DOHH2 (cell line): ENCODE measurements at regions not wholly inside any gene's neighbourhood (a gene's known extent, or its start where the extent isn't known, plus 50 kb on each side); places are given as distances from the start of the nearest gene placed in this dataset.

Source experiments
- H3F3A ChIP-seq: fragments of 200-600 bp; sonication (generic), shearing (Covaris generic); 2 replicates; pipeline ENCODE4 v1.6.0; 2016; ENCODE audit warnings: antibody characterized with exemption, mild to moderate bottlenecking; ENCODE audit not compliant: control insufficient read depth, insufficient read depth
- H3K27ac ChIP-seq: fragments of 200-600 bp; sonication (generic); 2 replicates; pipeline ENCODE4 v1.5.1; 2014; ENCODE audit warnings: low read depth, mild to moderate bottlenecking, low read length, moderate library complexity
- H3K27me3 ChIP-seq: fragments of 200-600 bp; sonication (generic); 2 replicates; pipeline ENCODE4 v1.6.1; 2014; ENCODE audit warnings: mild to moderate bottlenecking, low read length, mixed read lengths; ENCODE audit not compliant: control insufficient read depth
- H3K36me3 ChIP-seq: fragments of 200-600 bp; sonication (generic); 2 replicates; pipeline ENCODE4 v1.6.1; 2014; ENCODE audit warnings: mild to moderate bottlenecking, low read length, moderate library complexity, mixed read lengths; ENCODE audit not compliant: control insufficient read depth
- H3K4me1 ChIP-seq: fragments of 200-600 bp; sonication (generic); 2 replicates; pipeline ENCODE4 v1.6.1; 2014; ENCODE audit warnings: mild to moderate bottlenecking, low read length, mixed read lengths; ENCODE audit not compliant: control insufficient read depth
- H3K4me2 ChIP-seq: fragments of 200-600 bp; sonication (generic); 2 replicates; pipeline ENCODE4 v1.6.0; 2014; ENCODE audit warnings: mild to moderate bottlenecking, low read length, moderate library complexity
- H3K4me3 ChIP-seq: fragments of 200-600 bp; sonication (generic); 2 replicates; pipeline ENCODE4 v1.5.1; 2014; ENCODE audit warnings: mild to moderate bottlenecking, low read length, mixed read lengths
- H3K79me2 ChIP-seq: fragments of 200-600 bp; sonication (generic); 2 replicates; pipeline ENCODE4 v1.6.1; 2014; ENCODE audit warnings: mild to moderate bottlenecking, low read length, mixed read lengths; ENCODE audit not compliant: control insufficient read depth
- H3K9me2 ChIP-seq: fragments of 200-600 bp; sonication (generic); replicated peaks from 2 replicates; pipeline ENCODE4 v1.6.1; 2014; ENCODE audit warnings: mild to moderate bottlenecking, low read length, mixed read lengths; ENCODE audit not compliant: control insufficient read depth
- H3K9me3 ChIP-seq: fragments of 200-600 bp; sonication (generic); 2 replicates; pipeline ENCODE4 v1.6.1; 2014; ENCODE audit warnings: antibody characterized with exemption, low read length, mixed read lengths; ENCODE audit not compliant: control insufficient read depth, insufficient read depth
- H4K20me1 ChIP-seq: fragments of 200-600 bp; sonication (generic); 2 replicates; pipeline ENCODE4 v1.6.0; 2014; ENCODE audit warnings: low read depth, mild to moderate bottlenecking, antibody characterized with exemption, low read length, moderate library complexity; ENCODE audit not compliant: control insufficient read depth, insufficient read depth
- EZH2phosphoT487 ChIP-seq: fragments of 200-600 bp; sonication (generic); IDR thresholded peaks from 2 replicates; pipeline ENCODE4 v1.6.1; 2017; ENCODE audit warnings: borderline replicate concordance, mild to moderate bottlenecking, antibody characterized with exemption, low read length, moderate library complexity, mixed read lengths
- TF ChIP-seq, protein P1 (sequence below): fragments of 200-600 bp; sonication (generic); IDR thresholded peaks from one replicate; pipeline ENCODE4 v1.5.1; 2014; ENCODE audit warnings: antibody characterized with exemption, mild to moderate bottlenecking, low read depth, low read length; ENCODE audit not compliant: poor library complexity, severe bottlenecking

DNA sequence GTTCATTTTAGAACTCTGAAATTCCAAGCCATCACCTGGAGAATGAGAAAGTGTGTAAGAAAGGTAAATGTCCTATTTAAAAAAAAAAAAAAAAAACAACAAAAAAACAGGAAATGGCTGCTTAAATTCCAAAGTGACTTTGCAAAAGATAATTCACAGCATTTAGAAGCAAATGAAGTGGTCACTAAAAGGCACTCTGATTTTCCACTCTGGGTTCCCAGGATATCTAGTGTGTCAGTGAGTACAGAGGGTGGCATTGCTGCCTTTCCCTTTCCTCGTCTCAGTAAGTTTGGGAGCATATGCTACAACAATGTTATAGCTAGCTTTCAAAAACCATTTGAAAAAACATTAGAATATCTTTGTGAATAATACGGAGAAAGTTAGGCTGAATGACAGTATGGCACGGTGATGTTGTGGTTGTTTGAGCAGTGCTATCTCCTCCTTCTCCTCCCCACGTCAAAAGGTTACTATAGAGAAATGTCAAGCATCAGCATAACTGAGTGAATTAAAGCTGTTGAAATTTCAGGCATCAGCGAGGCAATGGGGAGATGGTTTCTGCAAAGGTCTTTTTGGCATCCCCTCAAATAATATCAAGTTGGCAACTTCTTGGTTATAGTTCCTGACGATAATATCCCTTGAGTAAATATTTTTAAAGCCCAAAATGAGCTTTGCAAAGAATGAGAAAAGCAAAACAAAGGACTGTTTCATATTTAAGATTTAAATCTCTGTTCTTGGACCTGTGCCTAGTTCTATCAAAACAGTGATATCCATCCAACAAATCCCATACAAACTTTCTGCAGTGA lies 164.5 kb upstream of the E2F7 start:
- H3K79me2 ChIP-seq, result no peaks in the 10 kb centered on the region
- H3F3A ChIP-seq, result no peaks in the 10 kb centered on the region
- H3K9me3 ChIP-seq, result no peaks in the 10 kb centered on the region
- no peaks in the 10 kb centered on the region for H3K4me1 ChIP-seq
- no peak overlapping the region for H3K27ac ChIP-seq
- H3K4me3 ChIP-seq, result no peak overlapping the region
- no peaks in the 10 kb centered on the region for H4K20me1 ChIP-seq
- H3K4me2 ChIP-seq, result no peak overlapping the region
- H3K27me3 ChIP-seq, result no peaks in the 10 kb centered on the region
- H3K9me2 ChIP-seq, result no peaks in the 10 kb centered on the region
- H3K36me3 ChIP-seq, result no peaks in the 10 kb centered on the region
- TF ChIP-seq, protein P1, sequence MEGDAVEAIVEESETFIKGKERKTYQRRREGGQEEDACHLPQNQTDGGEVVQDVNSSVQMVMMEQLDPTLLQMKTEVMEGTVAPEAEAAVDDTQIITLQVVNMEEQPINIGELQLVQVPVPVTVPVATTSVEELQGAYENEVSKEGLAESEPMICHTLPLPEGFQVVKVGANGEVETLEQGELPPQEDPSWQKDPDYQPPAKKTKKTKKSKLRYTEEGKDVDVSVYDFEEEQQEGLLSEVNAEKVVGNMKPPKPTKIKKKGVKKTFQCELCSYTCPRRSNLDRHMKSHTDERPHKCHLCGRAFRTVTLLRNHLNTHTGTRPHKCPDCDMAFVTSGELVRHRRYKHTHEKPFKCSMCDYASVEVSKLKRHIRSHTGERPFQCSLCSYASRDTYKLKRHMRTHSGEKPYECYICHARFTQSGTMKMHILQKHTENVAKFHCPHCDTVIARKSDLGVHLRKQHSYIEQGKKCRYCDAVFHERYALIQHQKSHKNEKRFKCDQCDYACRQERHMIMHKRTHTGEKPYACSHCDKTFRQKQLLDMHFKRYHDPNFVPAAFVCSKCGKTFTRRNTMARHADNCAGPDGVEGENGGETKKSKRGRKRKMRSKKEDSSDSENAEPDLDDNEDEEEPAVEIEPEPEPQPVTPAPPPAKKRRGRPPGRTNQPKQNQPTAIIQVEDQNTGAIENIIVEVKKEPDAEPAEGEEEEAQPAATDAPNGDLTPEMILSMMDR, result no peak
- no peak for TF ChIP-seq EZH2phosphoT487

DNA sequence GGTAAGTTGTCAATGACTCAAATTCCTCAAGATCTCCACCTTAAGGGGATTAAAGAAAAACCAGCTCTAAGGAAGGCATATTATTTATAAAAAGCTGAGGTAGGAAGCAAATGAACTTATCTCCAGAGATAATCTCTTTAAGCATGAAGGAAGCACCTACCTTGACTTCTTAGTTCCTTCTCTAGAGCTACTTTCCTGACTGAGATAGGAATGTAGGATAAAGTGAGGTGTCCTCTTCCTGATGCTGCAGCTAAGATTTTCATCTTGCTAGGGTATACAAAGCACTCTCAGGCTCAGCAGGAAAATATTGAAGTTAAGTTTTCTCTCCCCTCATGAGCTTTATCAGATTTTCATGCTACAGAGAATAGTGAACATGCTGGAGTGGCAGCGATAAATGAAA lies 163.0 kb upstream of the E2F7 start:
- no peaks in the 10 kb centered on the region for H3K9me3 ChIP-seq
- H3K4me1 ChIP-seq, result no peaks in the 10 kb centered on the region
- H3K4me3 ChIP-seq, result no peak overlapping the region
- TF ChIP-seq, protein P1, result no peak
- no peak for TF ChIP-seq EZH2phosphoT487
- H3K4me2 ChIP-seq, result no peak overlapping the region
- H3F3A ChIP-seq, result no peaks in the 10 kb centered on the region
- H3K9me2 ChIP-seq, result no peaks in the 10 kb centered on the region
- no peaks in the 10 kb centered on the region for H3K79me2 ChIP-seq
- no peaks in the 10 kb centered on the region for H4K20me1 ChIP-seq
- H3K27me3 ChIP-seq, result no peaks in the 10 kb centered on the region
- no peaks in the 10 kb centered on the region for H3K36me3 ChIP-seq
- no peak overlapping the region for H3K27ac ChIP-seq

DNA sequence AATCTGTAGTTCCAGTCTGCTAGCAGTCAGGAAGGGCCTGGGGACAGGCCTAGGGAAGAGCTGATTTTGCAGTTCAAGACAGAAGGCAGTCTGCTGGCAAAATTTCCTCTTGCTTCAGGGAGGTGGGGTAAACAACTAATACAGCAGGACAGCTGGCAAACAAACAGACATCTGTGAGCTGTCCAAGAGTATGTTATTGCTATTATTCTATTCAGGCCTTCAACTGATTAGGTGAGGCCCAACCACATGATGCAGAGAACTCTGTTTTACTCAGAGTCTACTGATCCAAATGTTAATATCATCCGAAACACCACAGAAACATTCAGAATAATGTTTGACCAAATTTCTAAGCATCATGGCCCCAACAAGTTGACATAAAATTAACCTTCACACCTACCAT lies 161.0 kb upstream of the E2F7 start:
- H3K36me3 ChIP-seq, result no peaks in the 10 kb centered on the region
- TF ChIP-seq, protein P1, result no peak
- no peaks in the 10 kb centered on the region; the same call in 1 of the 2 replicates for H3K9me2 ChIP-seq
- H4K20me1 ChIP-seq, result no peaks in the 10 kb centered on the region
- H3K79me2 ChIP-seq, result no peaks in the 10 kb centered on the region
- no peaks in the 10 kb centered on the region for H3K9me3 ChIP-seq
- H3K4me2 ChIP-seq, result no peak overlapping the region
- no peak overlapping the region for H3K27ac ChIP-seq
- H3F3A ChIP-seq, result no peaks in the 10 kb centered on the region
- no peaks in the 10 kb centered on the region for H3K27me3 ChIP-seq
- H3K4me3 ChIP-seq, result no peak overlapping the region
- H3K4me1 ChIP-seq, result no peaks in the 10 kb centered on the region
